Keratinocyte (primary cell): ENCODE measurements at regions not wholly inside any gene's neighbourhood (a gene's known extent, or its start where the extent isn't known, plus 50 kb on each side); places are given as distances from the start of the nearest gene placed in this dataset.

ENCODE experiments used
- DNase-seq: peaks from one replicate; pipeline ENCODE4 v3.0.0-alpha.2; 2011; ENCODE audit warnings: low read depth, missing footprints, low spot score
- FAIRE-seq: peaks from 2 replicates; lab custom pipeline; 2011; peaks lifted over from hg19 to GRCh38; lab: Jason Lieb, UNC
- H2AFZ ChIP-seq: 2 replicates; pipeline ENCODE4 v1.6.0; 2012; ENCODE audit warnings: low read length, control low read depth, inconsistent platforms; ENCODE audit not compliant: control insufficient read depth
- H3K27ac ChIP-seq: 2 replicates; pipeline ENCODE4 v1.5.1; 2011; ENCODE audit warnings: low read length; ENCODE audit not compliant: control insufficient read depth, insufficient read depth
- H3K27me3 ChIP-seq: 3 replicates; pipeline ENCODE4 v1.6.0; 2011; ENCODE audit warnings: low read length; ENCODE audit not compliant: control insufficient read depth, insufficient read depth; ENCODE audit errors: extremely low read depth
- H3K36me3 ChIP-seq, 2 experiments: 2 replicates in 1 of 2; 3 replicates in 1 of 2; pipeline ENCODE4 v1.5.1; 2011; ENCODE audit warnings: low read length in 2 of 2, mild to moderate bottlenecking in 1 of 2; ENCODE audit not compliant: control insufficient read depth in 2 of 2, insufficient read depth in 2 of 2; ENCODE audit errors: extremely low read depth in 1 of 2
- H3K4me1 ChIP-seq: 3 replicates; pipeline ENCODE4 v1.5.1; 2011; ENCODE audit warnings: low read length; ENCODE audit not compliant: control insufficient read depth, insufficient read depth; ENCODE audit errors: extremely low read depth
- H3K4me2 ChIP-seq: 3 replicates; pipeline ENCODE4 v1.6.0; 2011; ENCODE audit warnings: low read depth, low read length; ENCODE audit not compliant: control insufficient read depth, insufficient read depth; ENCODE audit errors: extremely low read depth
- H3K4me3 ChIP-seq, 3 experiments: fragments of 200-600 bp in 1 of 3; sonication (generic) in 1 of 3; 2 replicates in 2 of 3; 3 replicates in 1 of 3; pipeline ENCODE4 v1.5.1; 2011 to 2016; ENCODE audit warnings: low read length in 3 of 3, mild to moderate bottlenecking in 3 of 3, control low read depth in 2 of 3, inconsistent platforms in 1 of 3, low read depth in 1 of 3, mixed read lengths in 1 of 3, mixed run types in 1 of 3, moderate library complexity in 1 of 3; ENCODE audit not compliant: control insufficient read depth in 2 of 3, insufficient read depth in 2 of 3; ENCODE audit errors: extremely low read depth in 1 of 3
- H3K79me2 ChIP-seq: 2 replicates; pipeline ENCODE4 v1.6.0; 2012; ENCODE audit warnings: low read length; ENCODE audit not compliant: control insufficient read depth, insufficient read depth
- H3K9ac ChIP-seq: 3 replicates; pipeline ENCODE4 v1.6.0; 2011; ENCODE audit warnings: low read length; ENCODE audit not compliant: control insufficient read depth, insufficient read depth; ENCODE audit errors: extremely low read depth
- H3K9me1 ChIP-seq: 3 replicates; pipeline ENCODE4 v1.6.0; 2011; ENCODE audit warnings: low read length; ENCODE audit not compliant: control insufficient read depth, insufficient read depth; ENCODE audit errors: extremely low read depth
- H3K9me3 ChIP-seq: 2 replicates; pipeline ENCODE4 v1.5.1; 2012; ENCODE audit warnings: low read depth, low read length; ENCODE audit not compliant: control insufficient read depth
- H4K20me1 ChIP-seq: 3 replicates; pipeline ENCODE4 v1.6.0; 2011; ENCODE audit warnings: low read length; ENCODE audit not compliant: control insufficient read depth, insufficient read depth; ENCODE audit errors: extremely low read depth
- CTCF ChIP-seq, 3 experiments: IDR thresholded peaks in 1 of 3; conservative IDR thresholded peaks in 1 of 3; optimal IDR thresholded peaks in 1 of 3; 2 replicates in 2 of 3; 3 replicates in 1 of 3; pipeline versions ENCODE3 to v1.5.1; 2011; ENCODE audit warnings: low read length in 3 of 3, mild to moderate bottlenecking in 3 of 3, moderate library complexity in 2 of 3, control low read depth in 1 of 3, inconsistent platforms in 1 of 3; ENCODE audit not compliant: insufficient read depth in 2 of 3; ENCODE audit errors: extremely low read depth in 1 of 3
- EZH2 ChIP-seq: IDR thresholded peaks from one replicate; pipeline ENCODE4 v1.6.1; 2012; ENCODE audit warnings: inconsistent platforms, mild to moderate bottlenecking, low read length, moderate library complexity
- dilution Hi-C: fragments of 300-500 bp; cut with MboI; formaldehyde crosslinking; loops from one replicate; pipeline ENCODE4 v1.7.0; 2020; ENCODE audit warnings: low sequenced_read_pairs; ENCODE audit not compliant: extremely low pct_ligation_motif_present

GRCh38 chr5:130992095-130992494, 173.0 kb downstream of the HINT1 start:
- FAIRE-seq (no peak), DNase-seq (no peak)
- dilution Hi-C loops, result no loop called here

GRCh38 chr5:130985776-130986175, 179.3 kb downstream of the HINT1 start:
- Histone ChIP-seq H3K4me1 (no peaks in the 10 kb centered on the region), H3K4me2 (no peak overlapping the region), H3K36me3 (no peaks in the 10 kb centered on the region), H3K9me3 (no peaks in the 10 kb centered on the region), H3K4me3 (no peak overlapping the region), H3K27me3 (no peaks in the 10 kb centered on the region), H2AFZ (no peak overlapping the region), H3K79me2 (no peaks in the 10 kb centered on the region), H4K20me1 (no peaks in the 10 kb centered on the region), H3K9me1 (no peaks in the 10 kb centered on the region), H3K27ac (no peak overlapping the region), H3K9ac (no peak overlapping the region)
- no peak for TF ChIP-seq CTCF (optimal IDR thresholded peaks at IDR 0.05 in 1 of 3, IDR thresholded peaks at IDR 0.05 in 1 of 3, conservative IDR thresholded peaks at IDR 0.05 in 1 of 3; ENCODE audit: extremely low read depth in 1 of 3, insufficient read depth in 2 of 3, low read length in 3 of 3)
- no peak for TF ChIP-seq EZH2
- dilution Hi-C loops, result no loop called here
- FAIRE-seq (no peak), DNase-seq (no peak)

More at GRCh38 chr5:130992095-130992494, 173.0 kb downstream of the HINT1 start:
- Histone ChIP-seq H3K9me1 (no peaks in the 10 kb centered on the region), H3K27ac (no peak overlapping the region), H3K36me3 (no peaks in the 10 kb centered on the region), H4K20me1 (no peaks in the 10 kb centered on the region), H3K9me3 (no peaks in the 10 kb centered on the region), H3K79me2 (no peaks in the 10 kb centered on the region), H3K9ac (no peak overlapping the region), H2AFZ (no peak overlapping the region), H3K4me2 (no peak overlapping the region), H3K4me1 (no peaks in the 10 kb centered on the region), H3K27me3 (no peaks in the 10 kb centered on the region), H3K4me3 (no peak overlapping the region)
- TF ChIP-seq CTCF (optimal IDR thresholded peaks at IDR 0.05 in 1 of 3, IDR thresholded peaks at IDR 0.05 in 1 of 3, conservative IDR thresholded peaks at IDR 0.05 in 1 of 3; ENCODE audit: extremely low read depth in 1 of 3, insufficient read depth in 2 of 3, low read length in 3 of 3) (no peak), EZH2 (no peak)
